GM12874 (cell line): ENCODE measurements at regions not wholly inside any gene's neighbourhood (a gene's known extent, or its start where the extent isn't known, plus 50 kb on each side); places are given as distances from the start of the nearest gene placed in this dataset.

Source experiments
- CTCF ChIP-seq: IDR thresholded peaks from 2 replicates; pipeline ENCODE4 v1.5.1; 2011; ENCODE audit warnings: low read depth, mild to moderate bottlenecking, control low read depth, low read length, moderate library complexity; ENCODE audit not compliant: insufficient read depth

GRCh38 chr10:35898716-35899440 lies 256.8 kb upstream of the FZD8 start:
- no peak for TF ChIP-seq CTCF

- TF ChIP-seq CTCF: no peak
Measured at GRCh38 chr10:35896001-35896400, 253.9 kb upstream of the FZD8 start.

- TF ChIP-seq CTCF: no peak
Measured at GRCh38 chr10:35895331-35895730, 253.2 kb upstream of the FZD8 start.

- TF ChIP-seq CTCF: no peak
Measured at GRCh38 chr10:35892526-35892925, 250.4 kb upstream of the FZD8 start.

- no peak for TF ChIP-seq CTCF
Measured at GRCh38 chr10:35890676-35891495, 248.8 kb upstream of the FZD8 start.

GRCh38 chr10:35889971-35890675 lies 248.0 kb upstream of the FZD8 start:
- no peak for TF ChIP-seq CTCF

GRCh38 chr10:35889226-35889625 lies 247.1 kb upstream of the FZD8 start:
- TF ChIP-seq CTCF: no peak
